ENCODE measurements at regions not wholly inside any gene's neighbourhood (a gene's known extent, or its start where the extent isn't known, plus 50 kb on each side); places are given as distances from the start of the nearest gene placed in this dataset.

- TF ChIP-seq, protein P1, sequence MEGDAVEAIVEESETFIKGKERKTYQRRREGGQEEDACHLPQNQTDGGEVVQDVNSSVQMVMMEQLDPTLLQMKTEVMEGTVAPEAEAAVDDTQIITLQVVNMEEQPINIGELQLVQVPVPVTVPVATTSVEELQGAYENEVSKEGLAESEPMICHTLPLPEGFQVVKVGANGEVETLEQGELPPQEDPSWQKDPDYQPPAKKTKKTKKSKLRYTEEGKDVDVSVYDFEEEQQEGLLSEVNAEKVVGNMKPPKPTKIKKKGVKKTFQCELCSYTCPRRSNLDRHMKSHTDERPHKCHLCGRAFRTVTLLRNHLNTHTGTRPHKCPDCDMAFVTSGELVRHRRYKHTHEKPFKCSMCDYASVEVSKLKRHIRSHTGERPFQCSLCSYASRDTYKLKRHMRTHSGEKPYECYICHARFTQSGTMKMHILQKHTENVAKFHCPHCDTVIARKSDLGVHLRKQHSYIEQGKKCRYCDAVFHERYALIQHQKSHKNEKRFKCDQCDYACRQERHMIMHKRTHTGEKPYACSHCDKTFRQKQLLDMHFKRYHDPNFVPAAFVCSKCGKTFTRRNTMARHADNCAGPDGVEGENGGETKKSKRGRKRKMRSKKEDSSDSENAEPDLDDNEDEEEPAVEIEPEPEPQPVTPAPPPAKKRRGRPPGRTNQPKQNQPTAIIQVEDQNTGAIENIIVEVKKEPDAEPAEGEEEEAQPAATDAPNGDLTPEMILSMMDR (IDR thresholded peaks at IDR 0.05; ENCODE audit: borderline replicate concordance, insufficient read depth, low read depth, low read length), result no peak
- H3K4me3 ChIP-seq (ENCODE audit: low read depth, low read length), result no peak overlapping the region
These were observed 83.7 kb upstream of the OBI1 start for GRCh38 chr13:78742659-78743058.

DNA sequence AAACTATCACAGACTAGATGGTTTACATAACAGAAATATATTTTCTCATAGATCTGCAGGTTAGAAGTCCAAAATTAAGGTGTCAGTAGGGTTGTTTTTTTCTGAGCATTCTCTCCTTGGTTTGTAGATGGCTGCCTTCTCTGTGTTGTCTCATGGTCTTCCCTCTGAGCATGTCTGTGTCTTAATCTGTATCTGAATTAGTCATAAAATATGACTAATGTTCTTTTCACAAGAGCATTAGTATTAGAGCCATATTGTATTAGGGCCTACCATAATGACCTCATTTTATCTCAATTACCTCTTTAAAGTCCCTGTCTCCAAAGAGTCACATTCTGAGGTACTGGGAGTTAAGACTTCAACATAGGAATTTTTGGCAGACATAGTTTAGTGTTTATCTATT lies 77.2 kb upstream of the OBI1 start:
- TF ChIP-seq, protein P1 (IDR thresholded peaks at IDR 0.05; ENCODE audit: borderline replicate concordance, insufficient read depth, low read depth, low read length), result no peak
- no peak overlapping the region for H3K4me3 ChIP-seq (ENCODE audit: low read depth, low read length)

- no peak overlapping the region for H3K4me3 ChIP-seq (ENCODE audit: low read depth, low read length)
- TF ChIP-seq, protein P1 (IDR thresholded peaks at IDR 0.05; ENCODE audit: borderline replicate concordance, insufficient read depth, low read depth, low read length), result no peak
These were observed 73.6 kb upstream of the OBI1 start for GRCh38 chr13:78732445-78733017.

DNA sequence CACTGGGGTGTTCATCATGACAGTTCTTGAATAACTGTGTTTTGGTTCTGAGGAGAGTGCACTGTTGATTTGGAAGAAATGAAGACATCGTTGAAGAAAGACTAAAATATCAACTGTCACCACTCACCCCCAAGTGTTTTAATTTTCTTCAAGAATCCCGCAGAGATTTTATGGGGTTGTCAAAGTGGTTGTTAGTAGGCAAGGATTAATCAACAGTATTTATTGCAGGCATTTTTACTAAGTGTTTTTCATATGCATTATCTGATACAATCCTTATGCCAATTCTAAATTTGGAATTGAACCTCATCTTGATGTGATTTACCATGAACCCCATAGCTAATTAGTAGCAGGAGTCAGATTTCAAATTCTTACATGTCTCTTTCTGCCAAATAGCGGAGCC lies 63.7 kb upstream of the OBI1 start:
- H3K4me3 ChIP-seq (ENCODE audit: low read depth, low read length), result no peak overlapping the region
- TF ChIP-seq, protein P1 (IDR thresholded peaks at IDR 0.05; ENCODE audit: borderline replicate concordance, insufficient read depth, low read depth, low read length), result no peak

GRCh38 chr13:78719367-78719766 lies 60.4 kb upstream of the OBI1 start:
- no peak overlapping the region for H3K4me3 ChIP-seq (ENCODE audit: low read depth, low read length)
- TF ChIP-seq, protein P1 (IDR thresholded peaks at IDR 0.05; ENCODE audit: borderline replicate concordance, insufficient read depth, low read depth, low read length), result no peak

GRCh38 chr13:78714717-78715116 lies 55.8 kb upstream of the OBI1 start:
- TF ChIP-seq, protein P1 (IDR thresholded peaks at IDR 0.05; ENCODE audit: borderline replicate concordance, insufficient read depth, low read depth, low read length), result no peak
- H3K4me3 ChIP-seq (ENCODE audit: low read depth, low read length), result no peak overlapping the region

DNA sequence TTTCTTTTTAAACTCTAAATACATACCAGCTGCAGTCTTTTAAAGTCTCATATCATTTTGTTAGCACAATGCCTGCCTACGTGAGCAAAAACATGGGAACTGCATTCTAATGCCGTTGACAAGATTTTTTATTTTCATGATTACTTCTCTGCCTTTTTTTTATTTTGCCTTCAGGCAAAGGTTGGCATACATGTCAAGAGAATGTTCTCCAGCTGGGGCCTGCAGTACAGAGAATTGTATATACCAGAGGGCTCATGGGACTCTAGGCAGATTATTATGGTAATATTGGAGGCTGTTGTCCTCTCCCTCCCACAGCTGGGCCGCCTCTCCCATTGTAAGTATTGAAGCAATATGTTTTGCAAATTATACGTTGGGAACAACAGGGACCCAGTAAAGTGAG lies 53.9 kb upstream of the OBI1 start:
- TF ChIP-seq, protein P1 (IDR thresholded peaks at IDR 0.05; ENCODE audit: borderline replicate concordance, insufficient read depth, low read depth, low read length), result no peak
- no peak overlapping the region for H3K4me3 ChIP-seq (ENCODE audit: low read depth, low read length)

All from GM12875 (cell line).